ENCODE measurements at regions not wholly inside any gene's neighbourhood (a gene's known extent, or its start where the extent isn't known, plus 50 kb on each side); places are given as distances from the start of the nearest gene placed in this dataset.

DNA sequence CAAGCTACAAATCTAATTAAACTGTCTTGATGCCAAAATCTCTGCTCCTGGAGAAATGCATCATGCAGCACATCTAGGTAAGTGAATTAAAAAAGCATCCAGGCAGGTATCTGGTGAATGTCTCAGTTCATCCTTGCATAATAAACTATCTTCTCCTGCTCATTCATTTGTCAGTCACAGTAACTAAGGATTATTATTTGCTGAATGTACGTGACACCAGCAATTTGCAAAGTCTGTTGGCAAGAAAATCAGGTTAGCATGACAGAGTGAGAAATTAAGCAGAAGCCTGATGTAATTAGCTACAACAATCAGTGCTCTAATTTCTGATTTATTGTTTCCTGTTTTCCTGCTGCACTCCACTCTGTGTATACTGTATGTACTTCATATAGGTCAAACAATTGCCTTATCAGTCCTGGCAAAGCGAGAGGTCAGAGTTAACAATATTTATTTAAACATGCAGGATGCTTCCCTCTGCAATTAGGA, 213.6 kb downstream of the FBXO8 start:
- TF ChIP-seq ZSCAN29 (IDR thresholded peaks at IDR 0.05) (no peak), TBL1XR1 (IDR thresholded peaks at IDR 0.05; ENCODE audit: low read length in 2 of 2) (no peak), ZNF780A (CRISPR knock-in tag; IDR thresholded peaks at IDR 0.05) (no peak), POLR2A (conservative IDR thresholded peaks at IDR 0.05) (no peak), TCF7L2 (IDR thresholded peaks at IDR 0.05; ENCODE audit: low read depth, low read length) (no peak), SNRNP70 (optimal IDR thresholded peaks at IDR 0.05; ENCODE audit: low read depth, low read length) (no peak), SPI1 (IDR thresholded peaks at IDR 0.05; ENCODE audit: borderline replicate concordance, low read depth, low read length) (no peak), POU5F1 (IDR thresholded peaks at IDR 0.05; ENCODE audit: borderline replicate concordance, low read depth, low read length, partially characterized antibody) (no peak), MEIS2 (IDR thresholded peaks at IDR 0.05; ENCODE audit: partially characterized antibody) (no peak)
- TF ChIP-seq, protein P1, sequence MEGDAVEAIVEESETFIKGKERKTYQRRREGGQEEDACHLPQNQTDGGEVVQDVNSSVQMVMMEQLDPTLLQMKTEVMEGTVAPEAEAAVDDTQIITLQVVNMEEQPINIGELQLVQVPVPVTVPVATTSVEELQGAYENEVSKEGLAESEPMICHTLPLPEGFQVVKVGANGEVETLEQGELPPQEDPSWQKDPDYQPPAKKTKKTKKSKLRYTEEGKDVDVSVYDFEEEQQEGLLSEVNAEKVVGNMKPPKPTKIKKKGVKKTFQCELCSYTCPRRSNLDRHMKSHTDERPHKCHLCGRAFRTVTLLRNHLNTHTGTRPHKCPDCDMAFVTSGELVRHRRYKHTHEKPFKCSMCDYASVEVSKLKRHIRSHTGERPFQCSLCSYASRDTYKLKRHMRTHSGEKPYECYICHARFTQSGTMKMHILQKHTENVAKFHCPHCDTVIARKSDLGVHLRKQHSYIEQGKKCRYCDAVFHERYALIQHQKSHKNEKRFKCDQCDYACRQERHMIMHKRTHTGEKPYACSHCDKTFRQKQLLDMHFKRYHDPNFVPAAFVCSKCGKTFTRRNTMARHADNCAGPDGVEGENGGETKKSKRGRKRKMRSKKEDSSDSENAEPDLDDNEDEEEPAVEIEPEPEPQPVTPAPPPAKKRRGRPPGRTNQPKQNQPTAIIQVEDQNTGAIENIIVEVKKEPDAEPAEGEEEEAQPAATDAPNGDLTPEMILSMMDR (IDR thresholded peaks at IDR 0.05 in 2 of 3, conservative IDR thresholded peaks at IDR 0.05 in 1 of 3; ENCODE audit: insufficient read depth in 2 of 3, low read depth in 1 of 3, low read length in 3 of 3): no peak

All from K562 (cell line).